ENCODE measurements at regions not wholly inside any gene's neighbourhood (a gene's known extent, or its start where the extent isn't known, plus 50 kb on each side); places are given as distances from the start of the nearest gene placed in this dataset.

DNA sequence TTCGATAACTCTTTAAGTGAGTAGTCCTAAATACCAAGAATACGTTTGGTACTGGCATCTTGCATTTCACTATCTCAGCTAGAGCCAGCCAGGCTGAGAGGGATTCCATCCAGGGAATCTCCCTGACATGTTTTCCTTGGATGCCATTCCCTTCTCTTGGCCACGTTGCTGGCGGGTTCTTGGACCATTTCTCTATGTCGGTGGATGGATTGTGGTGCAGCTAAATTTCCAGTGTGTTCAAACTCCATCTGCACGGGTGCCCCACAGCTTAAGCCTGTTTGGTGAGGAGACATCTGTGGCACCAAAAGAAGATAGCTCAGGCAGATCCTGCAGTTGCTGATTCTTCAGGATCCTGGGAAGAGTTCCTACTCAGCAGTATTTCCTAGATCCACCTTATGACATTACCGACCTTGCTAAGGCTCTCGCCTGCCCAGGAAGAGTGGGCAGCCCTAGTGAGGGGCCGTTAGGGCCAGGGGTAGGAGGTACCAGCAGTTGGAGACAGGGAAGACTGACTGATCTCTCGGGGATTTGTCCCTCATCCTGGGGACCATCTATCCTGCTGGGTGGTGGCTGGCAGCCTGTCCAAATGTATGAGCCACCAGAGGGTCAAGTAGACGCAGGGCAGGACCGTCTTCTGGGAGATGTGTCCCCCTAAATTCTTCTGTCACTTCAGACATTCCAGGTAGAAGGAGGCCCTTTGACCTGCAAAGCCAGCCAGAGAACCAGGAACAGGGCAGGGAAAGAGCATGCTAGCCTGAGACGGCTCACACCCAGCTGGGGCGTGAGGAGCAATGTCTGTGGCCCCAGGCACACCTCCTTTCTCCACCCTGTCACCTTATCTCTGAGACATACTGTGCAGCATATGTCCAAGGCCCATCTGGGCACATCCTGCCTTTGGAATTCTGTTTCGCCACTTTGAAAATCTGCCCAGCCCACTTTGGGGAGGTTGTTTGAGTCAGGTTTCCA, 72.6 kb upstream of the CAPRIN2 start:
- H3K9me3 ChIP-seq (ENCODE audit: low read depth) = no peaks in the 10 kb centered on the region
- no peaks in the 10 kb centered on the region for H3K36me3 ChIP-seq
- H3K4me1 ChIP-seq (ENCODE audit: low read depth) = no peaks in the 10 kb centered on the region
- TF ChIP-seq, protein P1, sequence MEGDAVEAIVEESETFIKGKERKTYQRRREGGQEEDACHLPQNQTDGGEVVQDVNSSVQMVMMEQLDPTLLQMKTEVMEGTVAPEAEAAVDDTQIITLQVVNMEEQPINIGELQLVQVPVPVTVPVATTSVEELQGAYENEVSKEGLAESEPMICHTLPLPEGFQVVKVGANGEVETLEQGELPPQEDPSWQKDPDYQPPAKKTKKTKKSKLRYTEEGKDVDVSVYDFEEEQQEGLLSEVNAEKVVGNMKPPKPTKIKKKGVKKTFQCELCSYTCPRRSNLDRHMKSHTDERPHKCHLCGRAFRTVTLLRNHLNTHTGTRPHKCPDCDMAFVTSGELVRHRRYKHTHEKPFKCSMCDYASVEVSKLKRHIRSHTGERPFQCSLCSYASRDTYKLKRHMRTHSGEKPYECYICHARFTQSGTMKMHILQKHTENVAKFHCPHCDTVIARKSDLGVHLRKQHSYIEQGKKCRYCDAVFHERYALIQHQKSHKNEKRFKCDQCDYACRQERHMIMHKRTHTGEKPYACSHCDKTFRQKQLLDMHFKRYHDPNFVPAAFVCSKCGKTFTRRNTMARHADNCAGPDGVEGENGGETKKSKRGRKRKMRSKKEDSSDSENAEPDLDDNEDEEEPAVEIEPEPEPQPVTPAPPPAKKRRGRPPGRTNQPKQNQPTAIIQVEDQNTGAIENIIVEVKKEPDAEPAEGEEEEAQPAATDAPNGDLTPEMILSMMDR (IDR thresholded peaks at IDR 0.05; ENCODE audit: low read depth, low read length) = no peak
- no peak overlapping the region for H3K4me3 ChIP-seq
- no peak for DNase-seq (ENCODE audit: low read depth in 1 of 2, low spot score in 1 of 2)
- no peak overlapping the region for H3K27ac ChIP-seq
- peaks cover 11% of the 10 kb centered on the region for H3K27me3 ChIP-seq

DNA sequence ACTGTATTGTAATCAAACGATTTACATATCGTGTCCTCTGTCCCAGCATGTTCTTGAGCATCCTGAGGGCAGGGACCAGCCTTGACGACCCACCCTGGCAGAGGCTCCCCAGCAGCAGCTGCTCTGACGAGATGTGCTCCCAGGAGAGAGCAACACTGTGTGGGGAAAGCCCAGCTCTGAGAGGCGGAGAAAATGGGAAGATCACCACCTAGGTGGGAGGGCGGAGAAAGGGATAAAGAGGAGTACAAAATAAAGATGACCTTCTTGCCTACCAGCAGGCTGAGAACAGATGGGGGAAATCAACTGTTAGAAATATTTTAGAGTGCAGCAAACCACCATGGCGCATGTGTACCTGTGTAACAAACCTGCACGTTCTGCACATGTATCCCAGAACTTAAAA, 71.5 kb upstream of the CAPRIN2 start:
- peaks cover 4% of the 10 kb centered on the region for H3K4me1 ChIP-seq (ENCODE audit: low read depth)
- no peaks in the 10 kb centered on the region for H3K9me3 ChIP-seq (ENCODE audit: low read depth)
- H3K4me3 ChIP-seq = no peak overlapping the region
- no peak overlapping the region for H3K27ac ChIP-seq
- TF ChIP-seq, protein P1 (IDR thresholded peaks at IDR 0.05; ENCODE audit: low read depth, low read length) = no peak
- H3K27me3 ChIP-seq = peaks cover 12% of the 10 kb centered on the region
- DNase-seq (ENCODE audit: low read depth in 1 of 2, low spot score in 1 of 2) = no peak
- H3K36me3 ChIP-seq = no peaks in the 10 kb centered on the region

DNA sequence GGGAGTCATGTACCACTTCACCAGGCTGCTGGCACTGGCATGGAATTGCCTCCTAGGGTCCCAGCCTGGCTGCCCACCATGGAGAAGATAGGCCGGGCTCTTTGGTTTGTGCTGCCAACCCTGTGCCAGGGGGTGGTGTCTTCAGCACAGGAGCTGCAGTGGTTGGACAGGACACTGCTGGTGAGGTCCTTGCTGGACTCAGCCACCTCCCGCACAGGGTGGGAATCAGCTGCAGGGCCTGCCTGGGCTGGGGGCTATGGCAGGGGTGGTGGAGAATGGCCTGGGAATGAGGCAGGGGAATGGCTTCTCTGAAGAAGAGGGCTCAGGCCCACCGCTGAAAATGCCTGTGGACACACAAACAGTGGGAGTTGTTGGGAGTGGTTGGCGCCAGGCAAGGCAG, 70.6 kb upstream of the CAPRIN2 start:
- H3K27me3 ChIP-seq = peaks cover 12% of the 10 kb centered on the region
- H3K4me1 ChIP-seq (ENCODE audit: low read depth) = peaks cover 4% of the 10 kb centered on the region
- H3K4me3 ChIP-seq = no peak overlapping the region
- no peak for DNase-seq (ENCODE audit: low read depth in 1 of 2, low spot score in 1 of 2)
- H3K9me3 ChIP-seq (ENCODE audit: low read depth) = no peaks in the 10 kb centered on the region
- TF ChIP-seq, protein P1 (IDR thresholded peaks at IDR 0.05; ENCODE audit: low read depth, low read length) = no peak
- no peak overlapping the region for H3K27ac ChIP-seq
- H3K36me3 ChIP-seq = no peaks in the 10 kb centered on the region

DNA sequence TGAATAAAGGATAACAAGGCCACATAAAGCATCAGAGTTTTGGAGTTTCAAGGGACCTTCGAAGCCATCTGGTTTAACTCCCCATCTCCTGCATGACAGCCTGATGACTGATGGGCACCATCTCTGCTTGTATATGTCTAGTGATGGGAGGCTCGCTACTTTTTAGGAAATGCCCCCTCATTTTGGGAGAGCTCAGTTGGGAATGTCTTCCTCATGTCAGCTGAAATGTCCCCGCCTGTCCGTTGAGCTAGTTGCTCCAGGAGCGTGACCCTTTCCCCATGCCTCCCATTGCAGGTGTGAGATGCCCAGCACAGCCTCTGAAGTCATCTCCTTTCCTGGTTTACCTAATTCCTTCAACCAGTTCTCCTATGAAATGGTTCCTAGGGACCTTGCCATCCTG, 69.6 kb upstream of the CAPRIN2 start:
- DNase-seq (ENCODE audit: low read depth in 1 of 2, low spot score in 1 of 2) = no peak
- Histone ChIP-seq H3K4me3 (no peak overlapping the region), H3K27ac (no peak overlapping the region), H3K27me3 (peaks cover 12% of the 10 kb centered on the region), H3K4me1 (ENCODE audit: low read depth) (peaks cover 4% of the 10 kb centered on the region), H3K36me3 (no peaks in the 10 kb centered on the region), H3K9me3 (ENCODE audit: low read depth) (no peaks in the 10 kb centered on the region)
- TF ChIP-seq, protein P1 (IDR thresholded peaks at IDR 0.05; ENCODE audit: low read depth, low read length) = no peak

DNA sequence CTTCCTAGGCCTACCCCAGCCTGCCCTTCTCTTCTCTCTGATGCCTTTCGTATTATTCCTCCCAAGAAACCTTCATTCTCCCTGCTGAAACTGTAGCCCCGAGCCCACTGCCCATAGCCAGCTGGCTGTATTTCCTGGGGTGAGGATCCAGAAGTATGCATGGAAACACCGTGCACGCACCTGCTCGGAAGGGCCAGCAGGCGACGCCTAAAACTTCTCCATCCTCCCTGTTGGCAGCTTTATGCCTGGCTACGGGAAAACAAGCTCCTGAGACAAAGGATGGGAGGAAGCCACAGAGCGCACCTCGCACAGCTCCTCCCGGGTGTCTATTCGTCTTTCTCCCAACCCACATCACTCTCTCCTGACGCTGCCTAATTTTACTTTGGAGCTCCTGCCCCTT, 69.0 kb upstream of the CAPRIN2 start:
- no peak overlapping the region for H3K27ac ChIP-seq

More for the DNA sequence above, 69.0 kb upstream of the CAPRIN2 start:
- no peaks in the 10 kb centered on the region for H3K9me3 ChIP-seq (ENCODE audit: low read depth)
- no peak overlapping the region for H3K4me3 ChIP-seq
- H3K36me3 ChIP-seq = no peaks in the 10 kb centered on the region
- H3K4me1 ChIP-seq (ENCODE audit: low read depth) = peaks cover 4% of the 10 kb centered on the region
- no peak for DNase-seq (ENCODE audit: low read depth in 1 of 2, low spot score in 1 of 2)
- TF ChIP-seq, protein P1 (IDR thresholded peaks at IDR 0.05; ENCODE audit: low read depth, low read length) = no peak
- H3K27me3 ChIP-seq = peaks cover 12% of the 10 kb centered on the region

Data from cardiac muscle cell (in vitro differentiated cells and primary cell).